SK-N-SH (cell line): ENCODE measurements at regions not wholly inside any gene's neighbourhood (a gene's known extent, or its start where the extent isn't known, plus 50 kb on each side); places are given as distances from the start of the nearest gene placed in this dataset.

Experiments
- CTCF ChIA-PET: fragments of 300-600, 350-600 bp; formaldehyde crosslinking; extraction: SDS; loops from one replicate; lab custom pipeline; 2021; lab: Yijun Ruan, JAX
- POLR2A ChIA-PET: fragments of 350-600 bp; sonication (Branson Sonifier 250); formaldehyde crosslinking; extraction: SDS; loops from one replicate; lab custom pipeline; 2020; ENCODE audit warnings: antibody characterized with exemption, inconsistent platforms; lab: Yijun Ruan, JAX
- DNase-seq: peaks from one replicate; pipeline ENCODE4 v3.0.0; 2012
- H2AFZ ChIP-seq: fragments of 200-600 bp; sonication (generic); 2 replicates; pipeline ENCODE4 v1.8.1; 2016; ENCODE audit warnings: antibody characterized with exemption, mild to moderate bottlenecking, low read depth
- H3F3A ChIP-seq: fragments of 200-600 bp; sonication (generic); replicated peaks from 2 replicates; pipeline ENCODE3; 2016; ENCODE audit warnings: antibody characterized with exemption, mild to moderate bottlenecking; ENCODE audit not compliant: insufficient read depth
- H3K27ac ChIP-seq, 2 experiments: fragments of 200-500 bp in 1 of 2; fragments of 200-600 bp in 1 of 2; sonication (Bioruptor generic) in 1 of 2; sonication (generic), shearing (Covaris generic) in 1 of 2; 2 replicates each; pipeline versions ENCODE4 v1.5.1 to v1.6.1; 2014 to 2016; ENCODE audit warnings: low read depth in 2 of 2, inconsistent platforms in 1 of 2, low read length in 1 of 2, mild to moderate bottlenecking in 1 of 2, mixed read lengths in 1 of 2
- H3K27me3 ChIP-seq: fragments of 200-600 bp; sonication (generic), shearing (Covaris generic); 2 replicates; pipeline ENCODE4 v1.6.1; 2016; ENCODE audit warnings: mixed run types; ENCODE audit not compliant: insufficient read depth
- H3K36me3 ChIP-seq, 2 experiments: fragments of 200-500 bp in 1 of 2; fragments of 200-600 bp in 1 of 2; sonication (Bioruptor generic) in 1 of 2; sonication (generic) in 1 of 2; replicated peaks in 1 of 2; 2 replicates each; pipeline versions ENCODE3 to v1.5.1; 2014 to 2016; ENCODE audit warnings: low read length in 1 of 2, mild to moderate bottlenecking in 1 of 2; ENCODE audit not compliant: insufficient read depth in 2 of 2, control insufficient read depth in 1 of 2
- H3K4me1 ChIP-seq, 2 experiments: fragments of 200-500 bp in 1 of 2; fragments of 200-600 bp in 1 of 2; sonication (Bioruptor generic) in 1 of 2; sonication (generic), shearing (Covaris generic) in 1 of 2; 2 replicates each; pipeline versions ENCODE4 v1.5.1 to v1.6.1; 2014 to 2016; ENCODE audit warnings: low read depth in 1 of 2, low read length in 1 of 2, mixed run types in 1 of 2; ENCODE audit not compliant: insufficient read depth in 2 of 2, control insufficient read depth in 1 of 2
- H3K4me2 ChIP-seq: fragments of 200-600 bp; sonication (generic), shearing (Covaris generic); 2 replicates; pipeline ENCODE4 v1.6.1; 2017; ENCODE audit warnings: mixed run types
- H3K4me3 ChIP-seq, 2 experiments: fragments of 200-500 bp in 1 of 2; fragments of 200-600 bp in 1 of 2; sonication (Bioruptor generic) in 1 of 2; sonication (generic), shearing (Covaris generic) in 1 of 2; 2 replicates each; pipeline versions ENCODE4 v1.5.1 to v1.8.1; 2014 to 2016; ENCODE audit warnings: low read depth in 2 of 2, inconsistent platforms in 1 of 2, low read length in 1 of 2, mild to moderate bottlenecking in 1 of 2, mixed read lengths in 1 of 2, moderate library complexity in 1 of 2
- H3K79me2 ChIP-seq: fragments of 200-600 bp; sonication (generic); 2 replicates; pipeline ENCODE4 v1.8.1; 2017; ENCODE audit warnings: mild to moderate bottlenecking; ENCODE audit not compliant: insufficient read depth
- H3K9ac ChIP-seq: fragments of 200-600 bp; sonication (generic); 2 replicates; pipeline ENCODE4 v1.6.1; 2017; ENCODE audit warnings: mixed run types
- H3K9me2 ChIP-seq: fragments of 200-600 bp; sonication (generic); 2 replicates; pipeline ENCODE4 v1.6.1; 2017; ENCODE audit warnings: mixed run types
- H3K9me3 ChIP-seq: fragments of 200-600 bp; sonication (generic); 2 replicates; pipeline ENCODE4 v1.6.1; 2017; ENCODE audit warnings: mixed run types, mild to moderate bottlenecking, moderate library complexity
- H4K20me1 ChIP-seq: fragments of 200-600 bp; sonication (generic); 2 replicates; pipeline ENCODE4 v1.6.1; 2017; ENCODE audit warnings: mild to moderate bottlenecking, mixed run types; ENCODE audit not compliant: insufficient read depth
- ELF1 ChIP-seq: IDR thresholded peaks from 2 replicates; pipeline ENCODE4 v1.4.0; 2012
- FOSL2 ChIP-seq: IDR thresholded peaks from 2 replicates; pipeline ENCODE4 v1.4.0; 2012; ENCODE audit warnings: low read depth, mild to moderate bottlenecking, moderate library complexity, borderline replicate concordance
- FOXM1 ChIP-seq: IDR thresholded peaks from 2 replicates; pipeline ENCODE4 v1.4.0; 2012; ENCODE audit warnings: low read depth, mild to moderate bottlenecking
- GABPA ChIP-seq: IDR thresholded peaks from 2 replicates; pipeline ENCODE4 v1.4.0; 2012; ENCODE audit warnings: low read depth, mild to moderate bottlenecking
- JUND ChIP-seq: IDR thresholded peaks from 2 replicates; pipeline ENCODE4 v1.4.0; 2012
- NFIC ChIP-seq: IDR thresholded peaks from 2 replicates; pipeline ENCODE4 v1.4.0; 2012; ENCODE audit warnings: borderline replicate concordance
- RFX5 ChIP-seq: IDR thresholded peaks from 2 replicates; pipeline ENCODE4 v1.6.1; 2012; ENCODE audit warnings: mild to moderate bottlenecking, improper control_type of control experiment, low read length
- SIN3A ChIP-seq: IDR thresholded peaks from 2 replicates; pipeline ENCODE4 v1.6.1; 2012; ENCODE audit warnings: low read depth, mild to moderate bottlenecking, low read length, moderate library complexity, borderline replicate concordance
- TAF1 ChIP-seq: IDR thresholded peaks from 2 replicates; pipeline ENCODE4 v1.6.1; 2012; ENCODE audit warnings: low read depth, mild to moderate bottlenecking, low read length, moderate library complexity, borderline replicate concordance
- WGBS: methylation state at CpG from one replicate; pipeline ENCODE4 v1.1.6; 2017; ENCODE audit warnings: low lambda C conversion rate; 5-methylcytosine and 5-hydroxymethylcytosine counted together
- TF ChIP-seq, protein P1 (sequence below): IDR thresholded peaks from 2 replicates; pipeline ENCODE4; 2012
- TF ChIP-seq, protein P2 (sequence below): fragments of 150-350 bp; IDR thresholded peaks from 2 replicates; pipeline ENCODE4 v1.6.1; 2016; ENCODE audit warnings: mild to moderate bottlenecking, low read depth, low read length

DNA sequence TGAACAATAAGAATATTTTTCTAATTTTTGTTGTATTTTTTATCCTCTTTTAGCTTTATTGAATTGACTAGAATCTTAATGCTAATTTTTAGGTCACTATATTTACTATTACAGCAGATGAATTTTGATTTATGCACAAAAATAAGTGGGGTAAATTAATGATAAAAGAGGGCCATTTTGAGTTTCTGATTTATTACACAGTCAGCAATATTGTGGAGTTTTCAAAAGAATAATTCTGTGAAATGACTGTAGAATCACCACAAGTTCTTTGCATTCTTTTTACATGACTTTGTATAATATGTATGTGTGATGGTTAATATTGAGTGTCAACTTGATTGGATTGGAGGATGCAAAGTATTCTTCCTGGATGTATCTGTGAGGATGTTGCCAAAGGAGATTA lies 812.4 kb upstream of the DPPA4 start:
- CTCF ChIA-PET, result no interaction called here
- H3K27me3 ChIP-seq, result no peaks in the 10 kb centered on the region
- H3K9ac ChIP-seq, result no peak overlapping the region
- H3K4me2 ChIP-seq, result no peak overlapping the region
- H4K20me1 ChIP-seq, result no peaks in the 10 kb centered on the region
- no peaks in the 10 kb centered on the region for H3F3A ChIP-seq
- TF ChIP-seq GABPA, result no peak
- no peak for TF ChIP-seq RFX5
- no peak for TF ChIP-seq ELF1
- TF ChIP-seq FOXM1, result no peak
- TF ChIP-seq NFIC, result no peak
- TF ChIP-seq, protein P1, sequence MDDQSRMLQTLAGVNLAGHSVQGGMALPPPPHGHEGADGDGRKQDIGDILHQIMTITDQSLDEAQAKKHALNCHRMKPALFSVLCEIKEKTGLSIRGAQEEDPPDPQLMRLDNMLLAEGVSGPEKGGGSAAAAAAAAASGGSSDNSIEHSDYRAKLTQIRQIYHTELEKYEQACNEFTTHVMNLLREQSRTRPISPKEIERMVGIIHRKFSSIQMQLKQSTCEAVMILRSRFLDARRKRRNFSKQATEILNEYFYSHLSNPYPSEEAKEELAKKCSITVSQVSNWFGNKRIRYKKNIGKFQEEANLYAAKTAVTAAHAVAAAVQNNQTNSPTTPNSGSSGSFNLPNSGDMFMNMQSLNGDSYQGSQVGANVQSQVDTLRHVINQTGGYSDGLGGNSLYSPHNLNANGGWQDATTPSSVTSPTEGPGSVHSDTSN, result no peak
- TF ChIP-seq, protein P2, sequence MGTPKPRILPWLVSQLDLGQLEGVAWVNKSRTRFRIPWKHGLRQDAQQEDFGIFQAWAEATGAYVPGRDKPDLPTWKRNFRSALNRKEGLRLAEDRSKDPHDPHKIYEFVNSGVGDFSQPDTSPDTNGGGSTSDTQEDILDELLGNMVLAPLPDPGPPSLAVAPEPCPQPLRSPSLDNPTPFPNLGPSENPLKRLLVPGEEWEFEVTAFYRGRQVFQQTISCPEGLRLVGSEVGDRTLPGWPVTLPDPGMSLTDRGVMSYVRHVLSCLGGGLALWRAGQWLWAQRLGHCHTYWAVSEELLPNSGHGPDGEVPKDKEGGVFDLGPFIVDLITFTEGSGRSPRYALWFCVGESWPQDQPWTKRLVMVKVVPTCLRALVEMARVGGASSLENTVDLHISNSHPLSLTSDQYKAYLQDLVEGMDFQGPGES, result no peak
- TF ChIP-seq TAF1, result no peak
- H3K79me2 ChIP-seq, result no peaks in the 10 kb centered on the region
- H2AFZ ChIP-seq, result peak overlapping the region; percentile 8; the same call in 1 of the 2 replicates
- H3K27ac ChIP-seq, result no peak overlapping the region
- no peak overlapping the region for H3K4me3 ChIP-seq
- POLR2A ChIA-PET, result no interaction called here
- no peaks in the 10 kb centered on the region for H3K9me2 ChIP-seq
- H3K4me1 ChIP-seq, result no peaks in the 10 kb centered on the region
- H3K9me3 ChIP-seq, result no peaks in the 10 kb centered on the region; the same call in 1 of the 2 replicates
- no peaks in the 10 kb centered on the region for H3K36me3 ChIP-seq
- DNase-seq, result no peak

DNA sequence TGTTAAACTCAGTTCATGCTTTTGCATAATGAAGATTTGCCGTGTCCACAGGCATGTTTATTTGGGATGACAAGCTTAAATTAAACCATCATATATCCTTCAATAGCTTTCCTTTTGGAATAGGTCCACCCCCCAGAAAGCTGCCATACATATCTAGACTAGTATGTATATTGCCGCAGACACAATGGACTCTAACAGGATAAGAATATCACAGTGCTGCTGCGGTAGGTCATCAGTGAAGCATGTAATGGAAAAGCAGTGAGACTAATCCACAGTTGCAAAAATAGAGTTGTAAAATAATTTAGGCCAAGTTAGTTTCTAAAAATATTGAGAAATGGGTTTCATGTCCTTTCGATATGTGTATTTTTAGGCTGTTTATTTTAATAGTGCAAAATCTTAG lies 819.9 kb upstream of the DPPA4 start:
- WGBS, result 94% methylated on average over 4 of the region's 4 CpGs
- no peaks in the 10 kb centered on the region for H3K79me2 ChIP-seq
- POLR2A ChIA-PET, result no interaction called here
- no peak overlapping the region for H3K27ac ChIP-seq
- H3K4me2 ChIP-seq, result no peak overlapping the region
- H4K20me1 ChIP-seq, result no peaks in the 10 kb centered on the region
- no peaks in the 10 kb centered on the region for H3K27me3 ChIP-seq
- H3K9me3 ChIP-seq, result no peaks in the 10 kb centered on the region; the same call in 1 of the 2 replicates
- no peaks in the 10 kb centered on the region for H3K9me2 ChIP-seq
- no peak overlapping the region for H3K4me3 ChIP-seq
- no peak overlapping the region for H2AFZ ChIP-seq
- H3K36me3 ChIP-seq, result no peaks in the 10 kb centered on the region
- H3K4me1 ChIP-seq, result no peaks in the 10 kb centered on the region
- DNase-seq, result no peak
- H3K9ac ChIP-seq, result no peak overlapping the region
- no peaks in the 10 kb centered on the region for H3F3A ChIP-seq
- no peak for TF ChIP-seq FOSL2
- CTCF ChIA-PET, result interaction anchor here (1.1 kb wide), 1 partner anchor 24 kb away, joined by 3 read pairs; no protein-coding TSS in a partner anchor

DNA sequence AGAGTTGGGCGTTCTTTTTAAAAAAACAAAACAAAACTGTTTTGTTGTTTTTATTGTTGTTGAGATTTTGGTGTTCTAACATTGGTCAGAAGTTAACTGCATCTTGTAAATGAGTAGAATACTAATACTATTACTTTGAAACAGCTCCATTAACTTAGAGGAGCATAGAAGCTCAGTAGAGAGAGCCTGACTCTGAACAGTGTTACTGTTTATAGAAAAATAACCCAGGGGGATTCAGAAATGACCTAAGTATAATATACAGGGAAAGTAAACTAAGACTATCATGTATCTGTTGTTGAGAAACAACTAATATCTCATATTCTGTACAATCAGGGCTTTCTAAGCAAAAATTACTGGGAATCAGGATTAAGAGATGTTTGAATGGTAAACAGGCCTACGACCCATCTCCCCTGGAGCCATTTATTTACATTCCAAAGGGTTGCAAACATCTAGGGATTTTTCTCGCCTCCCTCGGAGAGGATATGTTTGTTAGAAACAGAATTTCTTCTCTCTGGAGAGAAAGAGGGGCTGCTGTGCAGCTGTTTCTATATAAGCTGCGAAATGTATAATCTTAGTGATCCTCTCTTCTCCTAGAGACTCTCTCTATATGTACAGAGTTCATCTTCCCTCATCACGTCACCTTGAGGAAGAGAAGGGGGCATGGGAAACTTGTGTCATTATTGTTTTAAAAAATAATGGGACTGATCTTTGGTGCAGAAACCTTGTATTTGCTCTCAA lies 827.5 kb upstream of the DPPA4 start:
- Histone ChIP-seq H3K9ac (no peak overlapping the region), H3F3A (no peaks in the 10 kb centered on the region), H3K9me2 (no peaks in the 10 kb centered on the region), H4K20me1 (no peaks in the 10 kb centered on the region), H3K27me3 (no peaks in the 10 kb centered on the region), H3K36me3 (no peaks in the 10 kb centered on the region), H3K4me3 (no peak overlapping the region), H2AFZ (no peak overlapping the region), H3K79me2 (no peaks in the 10 kb centered on the region), H3K4me2 (no peak overlapping the region), H3K4me1 (no peaks in the 10 kb centered on the region; a peak in 1 of 4 replicates), H3K27ac (no peak overlapping the region), H3K9me3 (no peaks in the 10 kb centered on the region)
- ChIA-PET POLR2A (no interaction called here), CTCF (no interaction called here)
- no peak for TF ChIP-seq JUND
- no peak for TF ChIP-seq SIN3A
- 82% methylated on average over 6 of the region's 6 CpGs for WGBS
- no peak for DNase-seq
